HEK293 (cell line): ENCODE measurements at regions not wholly inside any gene's neighbourhood (a gene's known extent, or its start where the extent isn't known, plus 50 kb on each side); places are given as distances from the start of the nearest gene placed in this dataset.

Experiments used
- CTCF ChIA-PET: fragments of 350-600 bp; formaldehyde crosslinking; extraction: SDS; loops from one replicate; lab custom pipeline; 2021; ENCODE audit warnings: antibody characterized with exemption; lab: Yijun Ruan, JAX
- POLR2A ChIA-PET: fragments of 300-600 bp; formaldehyde crosslinking; extraction: SDS; loops from one replicate; lab custom pipeline; 2020; ENCODE audit warnings: antibody characterized with exemption, inconsistent platforms; lab: Yijun Ruan, JAX
- H3K27ac ChIP-seq: fragments of 200-500 bp; sonication (Bioruptor generic); 2 replicates; pipeline ENCODE4 v1.5.1; 2014; ENCODE audit warnings: low read depth, low read length, control low read depth, inconsistent platforms; ENCODE audit errors: extremely low read depth
- H3K36me3 ChIP-seq, 2 experiments: fragments of 200-500 bp in 1 of 2; sonication (Bioruptor generic) in 1 of 2; 1 replicate in 1 of 2; 2 replicates in 1 of 2; pipeline ENCODE4 v1.5.1; 2014 to 2017; ENCODE audit warnings: inconsistent platforms in 2 of 2, low read length in 2 of 2; ENCODE audit not compliant: control insufficient read depth in 2 of 2, insufficient read depth in 1 of 2
- H3K4me1 ChIP-seq: fragments of 200-500 bp; sonication (Bioruptor generic); 2 replicates; pipeline ENCODE4 v1.5.1; 2014; ENCODE audit warnings: mild to moderate bottlenecking, low read length, inconsistent platforms; ENCODE audit not compliant: control insufficient read depth, insufficient read depth
- H3K4me3 ChIP-seq: 2 replicates; pipeline ENCODE4 v1.5.1; 2011; ENCODE audit warnings: low read depth, mild to moderate bottlenecking, control low read depth, low read length, moderate library complexity
- H3K9me3 ChIP-seq: fragments of 200-500 bp; sonication (Bioruptor generic); 2 replicates; pipeline ENCODE4 v1.5.1; 2014; ENCODE audit warnings: low read depth, low read length, inconsistent platforms; ENCODE audit not compliant: control insufficient read depth, insufficient read depth
- ELK4 ChIP-seq: IDR thresholded peaks from 2 replicates; pipeline ENCODE4 v1.6.1; 2011; ENCODE audit warnings: mild to moderate bottlenecking, low read depth, low read length, borderline replicate concordance
- IKZF3 ChIP-seq: fragments of 450-650 bp; IDR thresholded peaks from 2 replicates; pipeline ENCODE4 v1.5.0; 2018; ENCODE audit warnings: missing biosample characterization, mild to moderate bottlenecking, missing genetic modification characterization, moderate library complexity
- KLF16 ChIP-seq: fragments of 450-650 bp; formaldehyde crosslinking; IDR thresholded peaks from 2 replicates; pipeline ENCODE4 v1.5.1; 2017; ENCODE audit warnings: missing biosample characterization, missing genetic modification characterization
- REPIN1 ChIP-seq: fragments of 450-650 bp; formaldehyde crosslinking; IDR thresholded peaks from 2 replicates; pipeline ENCODE4 v1.5.1; 2017; ENCODE audit warnings: missing biosample characterization, missing genetic modification characterization, low read depth
- ZBTB17 ChIP-seq: fragments of 450-650 bp; formaldehyde crosslinking; IDR thresholded peaks from 2 replicates; pipeline ENCODE4 v1.5.1; 2016; ENCODE audit warnings: missing biosample characterization, missing genetic modification characterization
- ZFP37 ChIP-seq: fragments of 450-650 bp; formaldehyde crosslinking; IDR thresholded peaks from 2 replicates; pipeline ENCODE4 v1.5.1; 2016; ENCODE audit warnings: missing biosample characterization, missing genetic modification characterization
- ZNF112 ChIP-seq: fragments of 450-650 bp; formaldehyde crosslinking; IDR thresholded peaks from 2 replicates; pipeline ENCODE4 v1.5.0; 2017; ENCODE audit warnings: missing biosample characterization, missing genetic modification characterization
- ZNF114 ChIP-seq: fragments of 450-650 bp; formaldehyde crosslinking; IDR thresholded peaks from 2 replicates; pipeline ENCODE4 v1.5.0; 2017; ENCODE audit warnings: missing biosample characterization, missing genetic modification characterization
- ZNF140 ChIP-seq: fragments of 450-650 bp; formaldehyde crosslinking; IDR thresholded peaks from 2 replicates; pipeline ENCODE4 v1.5.1; 2016; ENCODE audit warnings: missing biosample characterization, missing genetic modification characterization
- ZNF169 ChIP-seq: fragments of 450-650 bp; formaldehyde crosslinking; IDR thresholded peaks from 2 replicates; pipeline ENCODE4 v1.5.1; 2016; ENCODE audit warnings: missing biosample characterization, missing genetic modification characterization
- ZNF202 ChIP-seq: fragments of 450-650 bp; formaldehyde crosslinking; IDR thresholded peaks from 2 replicates; pipeline ENCODE4 v1.5.1; 2016; ENCODE audit warnings: missing biosample characterization, missing genetic modification characterization, borderline replicate concordance
- ZNF23 ChIP-seq: fragments of 450-650 bp; formaldehyde crosslinking; IDR thresholded peaks from 2 replicates; pipeline ENCODE4 v1.5.1; 2016; ENCODE audit warnings: missing biosample characterization, missing genetic modification characterization, borderline replicate concordance
- ZNF239 ChIP-seq: fragments of 450-650 bp; formaldehyde crosslinking; IDR thresholded peaks from 2 replicates; pipeline ENCODE4 v1.5.1; 2016; ENCODE audit warnings: missing biosample characterization, missing genetic modification characterization
- ZNF24 ChIP-seq: fragments of 450-650 bp; formaldehyde crosslinking; IDR thresholded peaks from 2 replicates; pipeline ENCODE4 v1.5.1; 2016; ENCODE audit warnings: missing biosample characterization, missing genetic modification characterization
- ZNF280C ChIP-seq: fragments of 450-650 bp; formaldehyde crosslinking; IDR thresholded peaks from 2 replicates; pipeline ENCODE4 v1.5.1; 2016; ENCODE audit warnings: missing biosample characterization, missing genetic modification characterization
- ZNF280D ChIP-seq: fragments of 450-650 bp; formaldehyde crosslinking; IDR thresholded peaks from 2 replicates; pipeline ENCODE4 v1.5.1; 2016; ENCODE audit warnings: missing biosample characterization, missing genetic modification characterization
- ZNF324 ChIP-seq: fragments of 450-650 bp; formaldehyde crosslinking; IDR thresholded peaks from 2 replicates; pipeline ENCODE4 v1.5.1; 2016; ENCODE audit warnings: missing biosample characterization, missing genetic modification characterization
- ZNF335 ChIP-seq: fragments of 450-650 bp; formaldehyde crosslinking; conservative IDR thresholded peaks from 2 replicates; pipeline ENCODE4 v1.5.1; 2016; ENCODE audit warnings: missing biosample characterization, missing genetic modification characterization
- ZNF473 ChIP-seq: fragments of 450-650 bp; formaldehyde crosslinking; IDR thresholded peaks from 2 replicates; pipeline ENCODE4 v1.5.1; 2017; ENCODE audit warnings: missing biosample characterization, missing genetic modification characterization
- ZNF510 ChIP-seq: fragments of 450-650 bp; formaldehyde crosslinking; IDR thresholded peaks from 2 replicates; pipeline ENCODE4 v1.5.1; 2018; ENCODE audit warnings: mild to moderate bottlenecking, missing genetic modification characterization, missing biosample characterization; ENCODE audit not compliant: insufficient replicate concordance
- ZNF544 ChIP-seq: fragments of 450-650 bp; formaldehyde crosslinking; IDR thresholded peaks from 2 replicates; pipeline ENCODE4 v1.5.0; 2017; ENCODE audit warnings: missing biosample characterization, missing genetic modification characterization
- ZNF560 ChIP-seq: fragments of 450-650 bp; formaldehyde crosslinking; IDR thresholded peaks from 2 replicates; pipeline ENCODE4 v1.5.1; 2017; ENCODE audit warnings: missing biosample characterization, missing genetic modification characterization, borderline replicate concordance
- ZNF585B ChIP-seq: fragments of 450-650 bp; formaldehyde crosslinking; IDR thresholded peaks from 2 replicates; pipeline ENCODE4 v1.5.1; 2016; ENCODE audit warnings: missing biosample characterization, missing genetic modification characterization
- ZNF660 ChIP-seq: fragments of 450-650 bp; IDR thresholded peaks from 2 replicates; pipeline ENCODE4 v1.5.1; 2018; ENCODE audit warnings: missing biosample characterization, mild to moderate bottlenecking, missing genetic modification characterization
- ZNF670 ChIP-seq: fragments of 450-650 bp; formaldehyde crosslinking; IDR thresholded peaks from 2 replicates; pipeline ENCODE4 v1.5.1; 2016; ENCODE audit warnings: missing biosample characterization, missing genetic modification characterization, low read depth
- ZNF76 ChIP-seq: fragments of 450-650 bp; formaldehyde crosslinking; IDR thresholded peaks from 2 replicates; pipeline ENCODE4; 2016; ENCODE audit warnings: low read depth, missing biosample characterization, missing genetic modification characterization, borderline replicate concordance
- ZNF768 ChIP-seq: fragments of 450-650 bp; formaldehyde crosslinking; IDR thresholded peaks from 2 replicates; pipeline ENCODE4 v1.5.1; 2018; ENCODE audit warnings: missing biosample characterization, mild to moderate bottlenecking, missing genetic modification characterization
- TF ChIP-seq, protein P1 (sequence below): fragments of 450-650 bp; formaldehyde crosslinking; IDR thresholded peaks from 2 replicates; pipeline ENCODE4 v1.5.1; 2016; ENCODE audit warnings: missing biosample characterization, missing genetic modification characterization
- TF ChIP-seq, protein P2 (sequence below): fragments of 450-650 bp; formaldehyde crosslinking; IDR thresholded peaks from 2 replicates; pipeline ENCODE4; 2016; ENCODE audit warnings: missing biosample characterization, missing genetic modification characterization

- no peak for TF ChIP-seq ZNF280D (tag by site-specific recombination)
- no peak for TF ChIP-seq ZNF510 (tag by site-specific recombination)
- no peak for TF ChIP-seq REPIN1
- TF ChIP-seq IKZF3 (tag by site-specific recombination): no peak
- no peak for TF ChIP-seq ZNF239 (tag by site-specific recombination)
- no peak for TF ChIP-seq ZNF585B
- TF ChIP-seq, protein P1, sequence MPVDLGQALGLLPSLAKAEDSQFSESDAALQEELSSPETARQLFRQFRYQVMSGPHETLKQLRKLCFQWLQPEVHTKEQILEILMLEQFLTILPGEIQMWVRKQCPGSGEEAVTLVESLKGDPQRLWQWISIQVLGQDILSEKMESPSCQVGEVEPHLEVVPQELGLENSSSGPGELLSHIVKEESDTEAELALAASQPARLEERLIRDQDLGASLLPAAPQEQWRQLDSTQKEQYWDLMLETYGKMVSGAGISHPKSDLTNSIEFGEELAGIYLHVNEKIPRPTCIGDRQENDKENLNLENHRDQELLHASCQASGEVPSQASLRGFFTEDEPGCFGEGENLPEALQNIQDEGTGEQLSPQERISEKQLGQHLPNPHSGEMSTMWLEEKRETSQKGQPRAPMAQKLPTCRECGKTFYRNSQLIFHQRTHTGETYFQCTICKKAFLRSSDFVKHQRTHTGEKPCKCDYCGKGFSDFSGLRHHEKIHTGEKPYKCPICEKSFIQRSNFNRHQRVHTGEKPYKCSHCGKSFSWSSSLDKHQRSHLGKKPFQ (tag by site-specific recombination): no peak
Observed at GRCh38 chr10:57141708-57142107, 780.6 kb upstream of the ZWINT start (continued).

DNA sequence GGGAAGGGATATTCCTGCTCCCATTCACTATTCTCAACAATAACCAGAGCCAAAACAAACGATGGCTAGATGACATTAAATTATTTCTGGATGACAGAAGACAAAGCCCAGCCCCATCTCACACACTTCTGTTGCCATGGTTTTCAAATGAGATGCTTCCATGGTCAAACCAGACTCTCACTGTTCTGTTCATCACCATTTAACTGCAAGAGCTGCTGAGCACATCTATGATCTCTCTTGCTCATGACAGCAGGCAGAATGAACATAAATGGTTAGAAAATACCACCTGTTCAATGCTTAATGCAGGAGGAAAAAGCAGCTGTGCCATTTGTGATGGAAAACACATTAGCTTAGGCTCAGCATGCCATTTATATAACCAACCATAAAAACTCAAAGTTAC is 758.6 kb upstream of the ZWINT start:
- no peak overlapping the region for H3K27ac ChIP-seq

GRCh38 chr10:57113545-57113944 is 752.5 kb upstream of the ZWINT start:
- ChIA-PET POLR2A (no interaction called here), CTCF (interaction anchor here (0.7 kb wide), 1 partner anchor 1299 kb away, joined by 10 read pairs; no protein-coding TSS in a partner anchor)
- no peaks in the 10 kb centered on the region for H3K9me3 ChIP-seq
- H3K27ac ChIP-seq: no peak overlapping the region
- H3K4me3 ChIP-seq: no peak overlapping the region
- no peaks in the 10 kb centered on the region for H3K4me1 ChIP-seq
- no peaks in the 10 kb centered on the region for H3K36me3 ChIP-seq
- no peak for TF ChIP-seq ZNF560 (tag by site-specific recombination)
- TF ChIP-seq ZBTB17 (tag by site-specific recombination): no peak
- no peak for TF ChIP-seq ELK4
- TF ChIP-seq ZFP37: no peak
- no peak for TF ChIP-seq ZNF324
- TF ChIP-seq ZNF544 (tag by site-specific recombination): no peak
- TF ChIP-seq ZNF140 (tag by site-specific recombination): no peak
- no peak for TF ChIP-seq ZNF169 (tag by site-specific recombination)
- TF ChIP-seq ZNF24: no peak
- TF ChIP-seq KLF16 (tag by site-specific recombination): no peak
- no peak for TF ChIP-seq ZNF114 (tag by site-specific recombination)

More for the DNA sequence above, 758.6 kb upstream of the ZWINT start:
- H3K9me3 ChIP-seq: no peaks in the 10 kb centered on the region
- H3K36me3 ChIP-seq: no peaks in the 10 kb centered on the region
- no peaks in the 10 kb centered on the region for H3K4me1 ChIP-seq
- ChIA-PET CTCF (no interaction called here), POLR2A (no interaction called here)
- H3K4me3 ChIP-seq: no peak overlapping the region
- TF ChIP-seq ZNF335 (tag by site-specific recombination): no peak
- TF ChIP-seq ZNF76 (tag by site-specific recombination): no peak
- TF ChIP-seq ZNF112 (tag by site-specific recombination): no peak
- no peak for TF ChIP-seq ZNF670 (tag by site-specific recombination)
- TF ChIP-seq ZNF660 (tag by site-specific recombination): no peak
- no peak for TF ChIP-seq IKZF3 (tag by site-specific recombination)
- no peak for TF ChIP-seq ZNF202 (tag by site-specific recombination)
- TF ChIP-seq KLF16 (tag by site-specific recombination): no peak
- TF ChIP-seq ZNF768 (tag by site-specific recombination): no peak
- no peak for TF ChIP-seq ZNF280C (tag by site-specific recombination)
- no peak for TF ChIP-seq ZNF23
- no peak for TF ChIP-seq ZNF473 (tag by site-specific recombination)
- TF ChIP-seq, protein P2, sequence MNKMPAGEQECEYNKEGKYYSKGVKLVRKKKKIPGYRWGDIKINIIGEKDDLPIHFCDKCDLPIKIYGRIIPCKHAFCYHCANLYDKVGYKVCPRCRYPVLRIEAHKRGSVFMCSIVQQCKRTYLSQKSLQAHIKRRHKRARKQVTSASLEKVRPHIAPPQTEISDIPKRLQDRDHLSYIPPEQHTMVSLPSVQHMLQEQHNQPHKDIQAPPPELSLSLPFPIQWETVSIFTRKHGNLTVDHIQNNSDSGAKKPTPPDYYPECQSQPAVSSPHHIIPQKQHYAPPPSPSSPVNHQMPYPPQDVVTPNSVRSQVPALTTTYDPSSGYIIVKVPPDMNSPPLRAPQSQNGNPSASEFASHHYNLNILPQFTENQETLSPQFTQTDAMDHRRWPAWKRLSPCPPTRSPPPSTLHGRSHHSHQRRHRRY (tag by site-specific recombination): no peak
